Neural progenitor cell (in vitro differentiated cells): ENCODE measurements at regions not wholly inside any gene's neighbourhood (a gene's known extent, or its start where the extent isn't known, plus 50 kb on each side); places are given as distances from the start of the nearest gene placed in this dataset.

ENCODE experiments used
- EZH2 ChIP-seq: fragments of 200-600 bp; sonication (generic); IDR thresholded peaks from 2 replicates; pipeline ENCODE4 v1.6.1; 2017; ENCODE audit warnings: antibody characterized with exemption, mild to moderate bottlenecking, moderate library complexity
- EZH2phosphoT487 ChIP-seq: fragments of 200-600 bp; sonication (generic); IDR thresholded peaks from 2 replicates; pipeline ENCODE4 v1.6.1; 2017; ENCODE audit warnings: antibody characterized with exemption
- TF ChIP-seq, protein P1 (sequence below): fragments of 200-600 bp; sonication (generic); IDR thresholded peaks from 2 replicates; pipeline ENCODE4 v1.5.1; 2017; ENCODE audit warnings: antibody characterized with exemption, mild to moderate bottlenecking

DNA sequence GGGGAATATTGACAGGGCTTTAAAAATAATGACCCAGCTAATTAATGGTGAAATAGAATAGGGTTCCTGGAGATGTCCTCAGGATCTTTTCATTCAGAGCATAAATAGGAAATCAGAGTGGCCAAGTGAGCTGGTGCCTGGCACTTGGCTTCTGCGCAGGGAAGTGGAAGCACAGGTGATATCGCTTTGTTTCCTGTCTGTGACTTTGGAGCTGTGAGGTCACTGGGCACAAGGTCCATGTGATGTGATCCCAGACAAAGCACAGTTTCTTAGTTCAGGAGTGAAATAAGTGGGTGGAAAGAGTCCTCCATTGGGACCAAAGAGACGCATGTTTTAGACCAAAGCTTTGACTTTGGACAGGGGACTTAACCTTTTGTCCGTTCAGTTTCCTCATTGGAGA lies 338.3 kb downstream of the CYRIA start:
- TF ChIP-seq, protein P1, sequence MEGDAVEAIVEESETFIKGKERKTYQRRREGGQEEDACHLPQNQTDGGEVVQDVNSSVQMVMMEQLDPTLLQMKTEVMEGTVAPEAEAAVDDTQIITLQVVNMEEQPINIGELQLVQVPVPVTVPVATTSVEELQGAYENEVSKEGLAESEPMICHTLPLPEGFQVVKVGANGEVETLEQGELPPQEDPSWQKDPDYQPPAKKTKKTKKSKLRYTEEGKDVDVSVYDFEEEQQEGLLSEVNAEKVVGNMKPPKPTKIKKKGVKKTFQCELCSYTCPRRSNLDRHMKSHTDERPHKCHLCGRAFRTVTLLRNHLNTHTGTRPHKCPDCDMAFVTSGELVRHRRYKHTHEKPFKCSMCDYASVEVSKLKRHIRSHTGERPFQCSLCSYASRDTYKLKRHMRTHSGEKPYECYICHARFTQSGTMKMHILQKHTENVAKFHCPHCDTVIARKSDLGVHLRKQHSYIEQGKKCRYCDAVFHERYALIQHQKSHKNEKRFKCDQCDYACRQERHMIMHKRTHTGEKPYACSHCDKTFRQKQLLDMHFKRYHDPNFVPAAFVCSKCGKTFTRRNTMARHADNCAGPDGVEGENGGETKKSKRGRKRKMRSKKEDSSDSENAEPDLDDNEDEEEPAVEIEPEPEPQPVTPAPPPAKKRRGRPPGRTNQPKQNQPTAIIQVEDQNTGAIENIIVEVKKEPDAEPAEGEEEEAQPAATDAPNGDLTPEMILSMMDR: no peak
- TF ChIP-seq EZH2: no peak
- no peak for TF ChIP-seq EZH2phosphoT487
